ENCODE measurements at regions not wholly inside any gene's neighbourhood (a gene's known extent, or its start where the extent isn't known, plus 50 kb on each side); places are given as distances from the start of the nearest gene placed in this dataset.

GRCh38 chr4:107562316-107562715, 157.7 kb downstream of the PAPSS1 start:
- POLR2A ChIA-PET (ENCODE audit: low non-redundant PET) = no interaction called here
- no peak for DNase-seq (ENCODE audit: low spot score)
- no TSS peak for BruUV-seq (replicated peaks)
- TF ChIP-seq, protein P1, sequence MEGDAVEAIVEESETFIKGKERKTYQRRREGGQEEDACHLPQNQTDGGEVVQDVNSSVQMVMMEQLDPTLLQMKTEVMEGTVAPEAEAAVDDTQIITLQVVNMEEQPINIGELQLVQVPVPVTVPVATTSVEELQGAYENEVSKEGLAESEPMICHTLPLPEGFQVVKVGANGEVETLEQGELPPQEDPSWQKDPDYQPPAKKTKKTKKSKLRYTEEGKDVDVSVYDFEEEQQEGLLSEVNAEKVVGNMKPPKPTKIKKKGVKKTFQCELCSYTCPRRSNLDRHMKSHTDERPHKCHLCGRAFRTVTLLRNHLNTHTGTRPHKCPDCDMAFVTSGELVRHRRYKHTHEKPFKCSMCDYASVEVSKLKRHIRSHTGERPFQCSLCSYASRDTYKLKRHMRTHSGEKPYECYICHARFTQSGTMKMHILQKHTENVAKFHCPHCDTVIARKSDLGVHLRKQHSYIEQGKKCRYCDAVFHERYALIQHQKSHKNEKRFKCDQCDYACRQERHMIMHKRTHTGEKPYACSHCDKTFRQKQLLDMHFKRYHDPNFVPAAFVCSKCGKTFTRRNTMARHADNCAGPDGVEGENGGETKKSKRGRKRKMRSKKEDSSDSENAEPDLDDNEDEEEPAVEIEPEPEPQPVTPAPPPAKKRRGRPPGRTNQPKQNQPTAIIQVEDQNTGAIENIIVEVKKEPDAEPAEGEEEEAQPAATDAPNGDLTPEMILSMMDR (conservative IDR thresholded peaks at IDR 0.05; ENCODE audit: low read depth, low read length) = no peak
- no peak for TF ChIP-seq EZH2 (IDR thresholded peaks at IDR 0.05; ENCODE audit: borderline replicate concordance, low read depth, low read length, poor library complexity, severe bottlenecking)
- Histone ChIP-seq H3K36me3 (ENCODE audit: insufficient read depth, low read length, poor library complexity, severe bottlenecking) (no peaks in the 10 kb centered on the region), H3K27me3 (replicated peaks; ENCODE audit: insufficient read depth, low read depth, low read length, poor library complexity) (no peaks in the 10 kb centered on the region), H3K27ac (ENCODE audit: low read depth, low read length, poor library complexity, severe bottlenecking) (no peak overlapping the region), H3K9me3 (ENCODE audit: low read depth, low read length, poor library complexity, severe bottlenecking) (peaks cover 5% of the 10 kb centered on the region), H3K4me3 (ENCODE audit: low read depth, low read length, poor library complexity, severe bottlenecking) (no peak overlapping the region), H3K4me1 (ENCODE audit: insufficient read depth, low read length, poor library complexity, severe bottlenecking) (no peaks in the 10 kb centered on the region)
- intact Hi-C loops (cut with micrococcal nuclease; ENCODE audit: unreplicated experiment) = no loop called here
- CTCF ChIA-PET = interaction anchor here (0.5 kb wide), 1 partner anchor 535 kb away, joined by 4 read pairs; no protein-coding TSS in a partner anchor

- Histone ChIP-seq H3K4me1 (ENCODE audit: insufficient read depth, low read length, poor library complexity, severe bottlenecking) (no peaks in the 10 kb centered on the region), H3K9me3 (ENCODE audit: low read depth, low read length, poor library complexity, severe bottlenecking) (peaks cover 5% of the 10 kb centered on the region), H3K27me3 (replicated peaks; ENCODE audit: insufficient read depth, low read depth, low read length, poor library complexity) (no peaks in the 10 kb centered on the region), H3K4me3 (ENCODE audit: low read depth, low read length, poor library complexity, severe bottlenecking) (no peak overlapping the region), H3K27ac (ENCODE audit: low read depth, low read length, poor library complexity, severe bottlenecking) (no peak overlapping the region), H3K36me3 (ENCODE audit: insufficient read depth, low read length, poor library complexity, severe bottlenecking) (no peaks in the 10 kb centered on the region)
- DNase-seq (ENCODE audit: low spot score) = no peak
- CTCF ChIA-PET = no interaction called here
- intact Hi-C loops (cut with micrococcal nuclease; ENCODE audit: unreplicated experiment) = no loop called here
- no TSS peak for BruUV-seq (replicated peaks)
- TF ChIP-seq EZH2 (IDR thresholded peaks at IDR 0.05; ENCODE audit: borderline replicate concordance, low read depth, low read length, poor library complexity, severe bottlenecking) = no peak
- TF ChIP-seq, protein P1 (conservative IDR thresholded peaks at IDR 0.05; ENCODE audit: low read depth, low read length) = no peak
- POLR2A ChIA-PET (ENCODE audit: low non-redundant PET) = no interaction called here
These were observed 158.6 kb downstream of the PAPSS1 start for GRCh38 chr4:107561481-107561880.

DNA sequence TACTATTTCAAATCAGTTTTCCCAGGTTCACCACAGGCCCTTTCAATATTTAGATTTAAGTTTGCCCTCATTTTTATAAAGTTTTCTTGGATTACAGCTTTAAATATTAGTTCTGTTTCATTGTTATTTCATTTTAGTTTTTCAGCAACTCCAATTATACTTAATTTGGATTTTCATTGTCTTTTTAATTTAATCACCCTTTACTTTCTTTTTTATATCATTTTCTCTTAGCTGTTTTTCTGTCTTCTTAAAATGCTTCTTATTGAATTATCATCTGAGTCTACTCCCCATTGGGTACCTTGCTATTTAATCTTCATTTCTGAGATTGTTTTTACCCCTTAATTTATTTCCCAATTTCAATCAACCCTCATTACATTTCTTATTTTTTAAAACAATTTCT, 160.4 kb downstream of the PAPSS1 start:
- Histone ChIP-seq H3K27ac (ENCODE audit: low read depth, low read length, poor library complexity, severe bottlenecking) (no peak overlapping the region), H3K36me3 (ENCODE audit: insufficient read depth, low read length, poor library complexity, severe bottlenecking) (no peaks in the 10 kb centered on the region), H3K27me3 (replicated peaks; ENCODE audit: insufficient read depth, low read depth, low read length, poor library complexity) (no peaks in the 10 kb centered on the region), H3K4me3 (ENCODE audit: low read depth, low read length, poor library complexity, severe bottlenecking) (no peak overlapping the region), H3K9me3 (ENCODE audit: low read depth, low read length, poor library complexity, severe bottlenecking) (peaks cover 5% of the 10 kb centered on the region), H3K4me1 (ENCODE audit: insufficient read depth, low read length, poor library complexity, severe bottlenecking) (no peaks in the 10 kb centered on the region)
- no peak for DNase-seq (ENCODE audit: low spot score)
- ChIA-PET CTCF (no interaction called here), POLR2A (ENCODE audit: low non-redundant PET) (no interaction called here)
- intact Hi-C loops (cut with micrococcal nuclease; ENCODE audit: unreplicated experiment) = no loop called here
- no TSS peak for BruUV-seq (replicated peaks)
- TF ChIP-seq, protein P1 (conservative IDR thresholded peaks at IDR 0.05; ENCODE audit: low read depth, low read length) = no peak
- no peak for TF ChIP-seq EZH2 (IDR thresholded peaks at IDR 0.05; ENCODE audit: borderline replicate concordance, low read depth, low read length, poor library complexity, severe bottlenecking)

All from A673 (cell line).